ENCODE measurements at regions not wholly inside any gene's neighbourhood (a gene's known extent, or its start where the extent isn't known, plus 50 kb on each side); places are given as distances from the start of the nearest gene placed in this dataset.

DNA sequence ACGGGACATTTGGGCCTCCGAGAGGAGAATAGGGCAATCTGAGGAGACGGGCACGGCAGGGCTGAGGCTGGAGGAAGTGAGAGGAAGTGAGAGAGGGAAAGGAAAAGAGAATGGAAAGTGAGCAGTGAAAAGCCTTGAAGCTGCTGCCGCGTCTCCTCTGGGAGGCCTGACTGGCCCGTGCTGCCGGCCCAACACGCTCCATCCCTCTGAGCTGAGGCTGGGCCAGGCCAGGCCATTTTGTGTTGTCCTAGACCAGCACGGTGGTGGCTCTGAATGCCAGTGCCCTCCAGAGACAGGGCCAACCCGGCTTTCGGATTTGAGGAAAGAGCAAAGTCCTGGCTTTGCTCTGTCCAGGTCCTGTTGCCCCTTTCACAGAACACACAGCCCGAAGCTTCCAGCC lies 361.1 kb upstream of the SHH start:
- TF ChIP-seq, protein P1, sequence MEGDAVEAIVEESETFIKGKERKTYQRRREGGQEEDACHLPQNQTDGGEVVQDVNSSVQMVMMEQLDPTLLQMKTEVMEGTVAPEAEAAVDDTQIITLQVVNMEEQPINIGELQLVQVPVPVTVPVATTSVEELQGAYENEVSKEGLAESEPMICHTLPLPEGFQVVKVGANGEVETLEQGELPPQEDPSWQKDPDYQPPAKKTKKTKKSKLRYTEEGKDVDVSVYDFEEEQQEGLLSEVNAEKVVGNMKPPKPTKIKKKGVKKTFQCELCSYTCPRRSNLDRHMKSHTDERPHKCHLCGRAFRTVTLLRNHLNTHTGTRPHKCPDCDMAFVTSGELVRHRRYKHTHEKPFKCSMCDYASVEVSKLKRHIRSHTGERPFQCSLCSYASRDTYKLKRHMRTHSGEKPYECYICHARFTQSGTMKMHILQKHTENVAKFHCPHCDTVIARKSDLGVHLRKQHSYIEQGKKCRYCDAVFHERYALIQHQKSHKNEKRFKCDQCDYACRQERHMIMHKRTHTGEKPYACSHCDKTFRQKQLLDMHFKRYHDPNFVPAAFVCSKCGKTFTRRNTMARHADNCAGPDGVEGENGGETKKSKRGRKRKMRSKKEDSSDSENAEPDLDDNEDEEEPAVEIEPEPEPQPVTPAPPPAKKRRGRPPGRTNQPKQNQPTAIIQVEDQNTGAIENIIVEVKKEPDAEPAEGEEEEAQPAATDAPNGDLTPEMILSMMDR (IDR thresholded peaks at IDR 0.05): no peak
- H3K36me3 ChIP-seq: no peaks in the 10 kb centered on the region
- no peaks in the 10 kb centered on the region for H3K27me3 ChIP-seq
- H3K27ac ChIP-seq: no peak overlapping the region
- H3K4me3 ChIP-seq: no peak overlapping the region
- H3K4me1 ChIP-seq: no peaks in the 10 kb centered on the region
- ATAC-seq: no peak
- no peak for DNase-seq
- no peaks in the 10 kb centered on the region for H3K9me3 ChIP-seq
- intact Hi-C loops (cut with DNase I): no loop called here

DNA sequence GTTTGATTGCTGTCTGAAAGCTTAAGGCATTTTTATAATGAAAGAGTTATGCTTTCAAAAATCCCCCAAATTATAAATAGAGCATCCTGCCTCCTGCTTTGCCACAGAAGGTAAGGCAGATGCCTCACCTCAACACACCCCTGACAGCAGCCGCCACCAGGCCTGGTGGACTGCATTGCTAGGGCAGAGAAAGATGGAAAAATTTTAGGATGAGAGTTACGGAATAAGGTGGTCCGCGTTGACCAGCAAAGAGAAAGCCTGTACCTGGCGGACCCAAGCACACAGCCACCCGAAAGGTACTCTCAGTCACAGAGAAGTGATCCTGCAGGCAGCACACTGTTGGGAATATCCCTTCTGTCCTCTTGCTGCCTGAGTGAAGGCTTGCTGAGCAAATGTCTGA lies 360.4 kb upstream of the SHH start:
- H3K36me3 ChIP-seq: no peaks in the 10 kb centered on the region
- intact Hi-C loops (cut with DNase I): no loop called here
- H3K27me3 ChIP-seq: no peaks in the 10 kb centered on the region
- no peaks in the 10 kb centered on the region for H3K4me1 ChIP-seq
- no peak overlapping the region for H3K27ac ChIP-seq
- TF ChIP-seq, protein P1 (IDR thresholded peaks at IDR 0.05): no peak
- no peaks in the 10 kb centered on the region for H3K9me3 ChIP-seq
- ATAC-seq: no peak
- DNase-seq: no peak
- H3K4me3 ChIP-seq: no peak overlapping the region

DNA sequence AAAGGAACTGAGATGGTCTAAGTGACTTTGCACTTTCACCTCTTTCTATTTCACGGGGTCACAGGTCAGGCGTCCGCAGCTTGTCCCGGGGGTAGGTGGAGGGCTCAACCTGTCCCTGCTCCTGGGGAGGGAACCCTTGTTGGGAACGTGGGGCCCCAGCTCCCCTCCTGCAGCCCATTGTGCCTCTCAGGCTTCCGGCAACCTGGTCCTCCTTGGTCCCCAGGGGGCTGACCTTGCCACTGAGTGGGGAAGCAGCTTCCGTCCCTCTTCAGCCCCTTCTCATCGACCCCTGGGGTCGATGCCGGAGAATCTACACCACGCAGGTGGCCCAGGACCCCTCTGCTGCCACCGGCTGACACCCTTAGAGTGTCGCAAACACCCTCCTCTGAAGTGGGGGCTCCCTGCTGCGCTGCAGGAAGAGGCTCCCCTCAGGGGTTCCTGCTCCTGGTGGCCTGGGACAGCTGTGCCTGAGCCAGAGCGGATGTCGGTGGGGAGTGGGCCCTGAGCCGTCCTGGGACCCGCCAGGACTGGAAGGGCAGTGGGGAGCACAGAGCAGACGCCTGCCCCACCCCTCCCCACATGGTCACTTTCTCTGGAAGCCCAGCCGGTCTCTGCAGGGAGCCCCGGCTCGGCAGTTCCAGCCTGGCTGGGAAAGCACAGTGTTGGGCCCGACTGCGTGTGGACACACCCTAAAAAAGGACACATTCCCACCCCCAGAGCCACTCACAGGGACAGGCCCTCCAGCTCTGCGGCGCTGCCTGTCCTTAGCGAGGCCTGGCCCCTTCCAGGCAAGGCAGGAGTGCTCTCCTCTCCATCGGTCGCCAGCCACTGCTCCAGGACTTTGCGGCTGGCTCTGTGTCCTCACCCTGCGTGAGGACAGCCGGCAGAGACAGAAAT lies 357.5 kb upstream of the SHH start:
- no peaks in the 10 kb centered on the region for H3K27me3 ChIP-seq
- intact Hi-C loops (cut with DNase I): no loop called here
- no peak overlapping the region for H3K4me3 ChIP-seq
- DNase-seq (peak in 1 of 4 donors; percentile 67), ATAC-seq (no peak)
- no peaks in the 10 kb centered on the region for H3K36me3 ChIP-seq
- H3K27ac ChIP-seq: no peak overlapping the region
- TF ChIP-seq, protein P1 (IDR thresholded peaks at IDR 0.05): no peak
- no peaks in the 10 kb centered on the region for H3K4me1 ChIP-seq
- H3K9me3 ChIP-seq: no peaks in the 10 kb centered on the region

DNA sequence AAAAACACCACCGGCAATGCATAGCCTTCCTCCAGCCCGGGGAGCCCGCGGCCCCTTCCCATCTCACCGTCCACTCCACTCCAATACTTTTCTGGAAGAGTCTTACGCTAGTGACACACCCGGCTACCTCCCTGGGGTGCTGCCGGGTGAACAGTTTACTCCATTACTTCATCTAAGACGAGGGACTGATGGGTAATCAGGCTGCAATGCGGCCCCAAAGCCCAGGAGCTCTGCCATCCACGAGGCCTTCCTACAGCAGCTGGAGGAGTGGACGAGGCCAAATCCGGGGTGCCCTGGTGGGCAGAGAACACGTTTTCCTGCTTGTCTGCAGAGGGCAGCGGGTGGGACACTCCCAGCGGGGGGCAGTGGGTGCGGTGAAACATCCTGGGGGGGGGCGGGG lies 356.2 kb upstream of the SHH start:
- Histone ChIP-seq H3K4me3 (no peak overlapping the region), H3K9me3 (no peaks in the 10 kb centered on the region), H3K4me1 (no peaks in the 10 kb centered on the region), H3K27ac (no peak overlapping the region), H3K36me3 (no peaks in the 10 kb centered on the region), H3K27me3 (no peaks in the 10 kb centered on the region)
- TF ChIP-seq, protein P1 (IDR thresholded peaks at IDR 0.05): no peak
- peak in 1 of 4 donors; percentile 43 for DNase-seq
- ATAC-seq: no peak
- intact Hi-C loops (cut with DNase I): no loop called here

DNA sequence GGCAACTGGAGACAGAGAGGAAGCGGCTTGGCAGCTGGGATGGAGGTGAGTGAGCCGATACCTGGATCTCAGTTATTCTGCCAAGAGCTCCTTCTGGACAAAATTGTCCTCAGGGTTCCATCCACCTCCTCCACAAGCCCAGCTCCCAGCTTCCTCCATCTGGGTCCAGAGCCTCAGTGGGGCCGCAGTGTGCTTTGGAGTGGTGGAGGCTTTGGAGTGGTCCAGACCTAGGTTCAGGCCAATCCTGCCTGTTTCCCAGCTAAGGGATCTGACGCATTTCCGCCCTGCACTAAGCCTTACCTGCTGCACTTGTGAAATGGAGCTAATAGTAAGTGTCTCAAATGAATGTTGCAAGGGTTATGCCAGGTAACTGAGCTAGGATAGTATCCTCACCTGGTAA lies 355.7 kb upstream of the SHH start:
- Histone ChIP-seq H3K27me3 (no peaks in the 10 kb centered on the region), H3K27ac (no peak overlapping the region), H3K9me3 (no peaks in the 10 kb centered on the region), H3K4me1 (no peaks in the 10 kb centered on the region), H3K4me3 (no peak overlapping the region), H3K36me3 (no peaks in the 10 kb centered on the region)
- ATAC-seq (no peak), DNase-seq (no peak)
- intact Hi-C loops (cut with DNase I): no loop called here
- TF ChIP-seq, protein P1 (IDR thresholded peaks at IDR 0.05): no peak

Measured in left lung (tissue), 4 donors.